H9 (cell line): ENCODE measurements at regions not wholly inside any gene's neighbourhood (a gene's known extent, or its start where the extent isn't known, plus 50 kb on each side); places are given as distances from the start of the nearest gene placed in this dataset.

Source experiments
- DNase-seq: peaks from one replicate; pipeline ENCODE4 v3.0.0-alpha.2; 2017
- H2AFZ ChIP-seq: one replicate; pipeline ENCODE4 v1.6.1; 2013; ENCODE audit warnings: mild to moderate bottlenecking, low read length, control low read depth, moderate library complexity
- H2AK5ac ChIP-seq: 2 replicates; pipeline ENCODE4 v1.6.1; 2013; ENCODE audit warnings: low read length, control low read depth, mixed read lengths; ENCODE audit not compliant: insufficient read length
- H2BK120ac ChIP-seq: one replicate; pipeline ENCODE4 v1.6.1; 2013; ENCODE audit warnings: low read depth, mild to moderate bottlenecking, low read length, control low read depth, inconsistent platforms; ENCODE audit not compliant: poor library complexity, severe bottlenecking
- H2BK12ac ChIP-seq: 2 replicates; pipeline ENCODE4 v1.6.1; 2013; ENCODE audit warnings: low read length, control low read depth, mixed read lengths, low read depth; ENCODE audit not compliant: insufficient read length
- H2BK15ac ChIP-seq: 2 replicates; pipeline ENCODE4 v1.6.1; 2013; ENCODE audit warnings: low read depth, low read length, control low read depth
- H2BK20ac ChIP-seq: one replicate; pipeline ENCODE4 v1.6.1; 2013; ENCODE audit warnings: low read depth, mild to moderate bottlenecking, low read length, control low read depth, inconsistent platforms; ENCODE audit not compliant: poor library complexity, severe bottlenecking
- H2BK5ac ChIP-seq: 2 replicates; pipeline ENCODE4 v1.6.1; 2013; ENCODE audit warnings: low read length, control low read depth, mixed read lengths; ENCODE audit not compliant: insufficient read length
- H3K14ac ChIP-seq: 2 replicates; pipeline ENCODE4 v1.6.1; 2013; ENCODE audit warnings: low read length, control low read depth; ENCODE audit not compliant: insufficient read depth
- H3K18ac ChIP-seq: 2 replicates; pipeline ENCODE4 v1.6.1; 2013; ENCODE audit warnings: low read depth, mild to moderate bottlenecking, mixed read lengths, low read length, control low read depth; ENCODE audit not compliant: insufficient read length
- H3K23ac ChIP-seq: 2 replicates; pipeline ENCODE4 v1.6.1; 2013; ENCODE audit warnings: low read length, control low read depth, mixed read lengths, low read depth; ENCODE audit not compliant: insufficient read length
- H3K23me2 ChIP-seq: 2 replicates; pipeline ENCODE4 v1.6.1; 2013; ENCODE audit warnings: low read depth, mild to moderate bottlenecking, mixed read lengths, low read length, control low read depth; ENCODE audit not compliant: insufficient read length, poor library complexity, severe bottlenecking
- H3K27ac ChIP-seq: 2 replicates; pipeline ENCODE4 v1.5.1; 2013; ENCODE audit warnings: low read length, control low read depth, mixed read lengths, low read depth; ENCODE audit not compliant: insufficient read length
- H3K27me3 ChIP-seq: 2 replicates; pipeline ENCODE4 v1.6.1; 2013; ENCODE audit warnings: low read length, control low read depth, inconsistent platforms; ENCODE audit not compliant: insufficient read depth
- H3K4ac ChIP-seq: 2 replicates; pipeline ENCODE4 v1.6.1; 2013; ENCODE audit warnings: low read depth, mild to moderate bottlenecking, control low read depth, inconsistent platforms, low read length, moderate library complexity
- H3K4me1 ChIP-seq: 2 replicates; pipeline ENCODE4 v1.6.1; 2013; ENCODE audit warnings: low read length, control low read depth, inconsistent platforms; ENCODE audit not compliant: insufficient read depth
- H3K4me2 ChIP-seq: 2 replicates; pipeline ENCODE4 v1.6.1; 2013; ENCODE audit warnings: low read length, control low read depth, mixed read lengths; ENCODE audit not compliant: insufficient read length, insufficient read depth
- H3K56ac ChIP-seq: 2 replicates; pipeline ENCODE4 v1.6.1; 2013; ENCODE audit warnings: low read depth, mild to moderate bottlenecking, mixed read lengths, low read length, control low read depth; ENCODE audit not compliant: insufficient read length
- H3K79me1 ChIP-seq: 2 replicates; pipeline ENCODE4 v1.6.1; 2013; ENCODE audit warnings: low read depth, mild to moderate bottlenecking, moderate library complexity, low read length, control low read depth, inconsistent platforms; ENCODE audit not compliant: insufficient read depth, poor library complexity, severe bottlenecking
- H3K79me2 ChIP-seq: 2 replicates; pipeline ENCODE4 v1.6.1; 2013; ENCODE audit warnings: low read length, control low read depth, inconsistent platforms; ENCODE audit not compliant: insufficient read depth
- H3K9ac ChIP-seq: 2 replicates; pipeline ENCODE4 v1.6.1; 2013; ENCODE audit warnings: low read length, control low read depth, mixed read lengths; ENCODE audit not compliant: insufficient read length; ENCODE audit errors: extremely low read depth
- H3K9me3 ChIP-seq: one replicate; pipeline ENCODE4 v1.6.1; 2013; ENCODE audit warnings: low read depth, low read length, inconsistent platforms; ENCODE audit not compliant: control insufficient read depth
- H3T11ph ChIP-seq: one replicate; pipeline ENCODE4 v1.6.1; 2013; ENCODE audit warnings: mild to moderate bottlenecking, low read length, control low read depth, inconsistent platforms
- H4K20me1 ChIP-seq: one replicate; pipeline ENCODE4 v1.6.1; 2013; ENCODE audit not compliant: control insufficient read depth, insufficient read length, insufficient read depth
- H4K5ac ChIP-seq: 2 replicates; pipeline ENCODE4 v1.6.1; 2013; ENCODE audit warnings: low read depth, mild to moderate bottlenecking, mixed read lengths, low read length, control low read depth; ENCODE audit not compliant: insufficient read length
- H4K8ac ChIP-seq: replicated peaks from 2 replicates; pipeline ENCODE4 v1.6.1; 2013; ENCODE audit warnings: low read length, control low read depth, mixed read lengths, low read depth; ENCODE audit not compliant: insufficient read length
- H4K91ac ChIP-seq: 2 replicates; pipeline ENCODE4 v1.6.1; 2013; ENCODE audit warnings: low read depth, mild to moderate bottlenecking, moderate library complexity, mixed read lengths, low read length, control low read depth; ENCODE audit not compliant: insufficient read length
- H3K27ac Mint-ChIP-seq, 3 experiments: 2 replicates in 2 of 3; 3 replicates in 1 of 3; pipeline ENCODE4 v1.8.0; 2020 to 2021; ENCODE audit warnings: mixed read lengths in 3 of 3, mild to moderate bottlenecking in 1 of 3, moderate library complexity in 1 of 3
- H3K27me3 Mint-ChIP-seq: 2 replicates; pipeline ENCODE4 v1.8.0; 2021; ENCODE audit warnings: low read depth, mild to moderate bottlenecking, moderate library complexity, mixed read lengths
- H3K36me3 Mint-ChIP-seq, 3 experiments: 2 replicates in 2 of 3; 3 replicates in 1 of 3; pipeline ENCODE4 v1.8.0; 2020 to 2021; ENCODE audit warnings: low read depth in 3 of 3, mixed read lengths in 3 of 3; ENCODE audit not compliant: insufficient read depth in 1 of 3
- H3K4me1 Mint-ChIP-seq, 2 experiments: 2 replicates each; pipeline ENCODE4 v1.8.0; 2020; ENCODE audit warnings: mixed read lengths in 2 of 2
- H3K4me3 Mint-ChIP-seq, 2 experiments: 2 replicates in 1 of 2; 3 replicates in 1 of 2; pipeline ENCODE4 v1.8.0; 2020 to 2021; ENCODE audit warnings: mild to moderate bottlenecking in 2 of 2, mixed read lengths in 2 of 2, moderate library complexity in 1 of 2
- H3K9me3 Mint-ChIP-seq, 2 experiments: 2 replicates in 1 of 2; 3 replicates in 1 of 2; pipeline ENCODE4 v1.8.0; 2020; ENCODE audit warnings: mild to moderate bottlenecking in 2 of 2, mixed read lengths in 2 of 2, moderate library complexity in 1 of 2
- CTCF ChIP-seq: fragments of 200-600 bp; sonication (generic); conservative IDR thresholded peaks from 3 replicates; pipeline ENCODE4 v1.8.0; 2021; ENCODE audit warnings: antibody characterized with exemption, mild to moderate bottlenecking
- WGBS: extraction: QIAGEN DNeasy Blood & Tissue Kit; methylation state at CpG from one replicate; pipeline ENCODE4 v1.1.7; 2013; ENCODE audit warnings: missing lambda C conversion rate, low lambda C conversion rate, mixed read lengths; ENCODE audit not compliant: insufficient read length; ENCODE audit errors: extremely low coverage; 5-methylcytosine and 5-hydroxymethylcytosine counted together

- no peaks in the 10 kb centered on the region for H4K20me1 ChIP-seq
- H3K36me3 Mint-ChIP-seq: no peaks in the 10 kb centered on the region; a peak in 1 of 7 replicates
- H3K14ac ChIP-seq: no peak overlapping the region
- no peak overlapping the region for H4K8ac ChIP-seq
- H2BK15ac ChIP-seq: no peak overlapping the region
- no peak overlapping the region for H2AFZ ChIP-seq
- no peak overlapping the region for H3K9ac ChIP-seq
- H4K5ac ChIP-seq: no peak overlapping the region
- no peak overlapping the region for H2AK5ac ChIP-seq
- no peak overlapping the region for H3T11ph ChIP-seq
- H3K4ac ChIP-seq: no peak overlapping the region
- H3K4me1 Mint-ChIP-seq: peaks cover 0 to 3% of the 10 kb centered on the region in 2 experiments; a peak in 1 of 4 replicates
- no peak overlapping the region for H3K4me2 ChIP-seq
- no peaks in the 10 kb centered on the region for H3K4me1 ChIP-seq
- no peak overlapping the region for H3K27ac ChIP-seq
- no peak overlapping the region for H3K23ac ChIP-seq
- DNase-seq: no peak
- no peak overlapping the region for H3K4me3 Mint-ChIP-seq
- H3K27ac Mint-ChIP-seq: no peak overlapping the region; a peak in 1 of 7 replicates
- H2BK20ac ChIP-seq: no peak overlapping the region
- WGBS: no CpG with 5 or more reads among the region's 11 CpGs
- H3K23me2 ChIP-seq: no peaks in the 10 kb centered on the region
- peaks cover 0 to 4% of the 10 kb centered on the region in 2 experiments; a peak in 4 of 5 replicates for H3K9me3 Mint-ChIP-seq
- no peaks in the 10 kb centered on the region for H3K9me3 ChIP-seq
- H2BK5ac ChIP-seq: no peak overlapping the region
- H3K27me3 ChIP-seq: no peaks in the 10 kb centered on the region
- TF ChIP-seq CTCF: no peak
- no peak overlapping the region for H3K56ac ChIP-seq
- no peaks in the 10 kb centered on the region for H3K79me1 ChIP-seq
- no peak overlapping the region for H2BK120ac ChIP-seq
- peaks cover 70% of the 10 kb centered on the region for H3K27me3 Mint-ChIP-seq
- H3K18ac ChIP-seq: no peak overlapping the region
- no peak overlapping the region for H4K91ac ChIP-seq
- H3K79me2 ChIP-seq: no peaks in the 10 kb centered on the region
- no peak overlapping the region for H2BK12ac ChIP-seq
These were observed 159.6 kb upstream of the TBCA start for GRCh38 chr5:77935506-77936364.
